ENCODE measurements at regions not wholly inside any gene's neighbourhood (a gene's known extent, or its start where the extent isn't known, plus 50 kb on each side); places are given as distances from the start of the nearest gene placed in this dataset.

GRCh38 chr9:119078015-119078414, 291.2 kb downstream of the BRINP1 start:
- TF ChIP-seq CTCF (IDR thresholded peaks at IDR 0.05) (no peak), POLR2A (IDR thresholded peaks at IDR 0.05) (no peak)

Data from adrenal gland (tissue), 5 donors.